ENCODE measurements at regions not wholly inside any gene's neighbourhood (a gene's known extent, or its start where the extent isn't known, plus 50 kb on each side); places are given as distances from the start of the nearest gene placed in this dataset.
"Not testable (repeated sequence)": the region's sequence is repeated elsewhere in the genome, so short reads cannot be mapped to it uniquely, and the experiment has no call there.

DNA sequence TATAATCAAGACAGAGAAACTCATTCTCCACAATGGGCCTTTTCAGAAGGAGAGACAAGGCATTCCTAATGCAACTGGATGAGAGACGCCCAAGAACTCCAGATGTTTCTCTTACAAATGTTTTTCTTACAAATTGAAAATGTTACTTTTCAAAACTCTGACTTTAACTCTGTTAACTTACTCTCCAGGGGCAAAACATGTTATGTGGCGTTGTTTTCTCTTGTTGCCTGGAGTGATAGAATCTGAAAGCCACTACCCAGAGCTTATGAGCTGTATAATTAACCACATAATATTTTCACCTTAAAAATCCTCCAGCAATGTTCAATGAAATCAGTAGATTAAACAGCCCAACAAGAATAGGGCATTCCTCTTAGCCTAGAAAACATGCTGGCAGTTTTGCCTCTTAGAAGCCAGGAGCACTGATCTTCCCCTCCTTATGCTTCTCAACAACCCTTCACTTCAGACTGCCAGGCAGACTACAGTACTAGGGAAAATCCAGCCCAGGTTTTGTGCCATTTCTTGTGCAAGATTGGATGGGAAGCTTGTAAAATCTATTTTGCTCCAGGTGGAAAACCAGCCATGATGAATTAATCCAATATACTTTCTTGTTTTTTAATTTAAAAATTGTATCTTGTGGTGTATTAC is 186.7 kb upstream of the GADL1 start:
- no peak for DNase-seq (ENCODE audit: low read depth, low spot score)
- H3K4me3 ChIP-seq (ENCODE audit: low read length), result no peak overlapping the region

DNA sequence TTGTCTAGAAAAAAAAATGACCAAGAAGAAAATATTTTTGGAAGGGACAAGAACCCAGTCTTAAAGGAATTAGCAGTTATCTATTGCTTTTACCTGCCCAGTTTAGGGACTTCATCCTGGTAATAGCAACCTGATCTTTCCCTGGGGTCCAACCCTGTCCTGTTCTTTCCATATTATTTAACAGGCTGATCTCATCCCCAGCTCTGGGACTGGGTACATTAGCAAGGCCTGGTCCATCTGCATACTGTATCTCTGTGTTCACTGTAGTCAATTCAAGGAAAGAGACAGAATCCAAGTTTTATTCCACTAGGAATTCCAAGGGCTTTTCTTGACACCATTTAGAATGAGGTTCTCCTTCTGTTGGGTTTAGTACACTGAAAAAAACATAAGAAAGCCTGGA is 191.7 kb upstream of the GADL1 start:
- no peak for DNase-seq (ENCODE audit: low read depth, low spot score)
- H3K4me3 ChIP-seq (ENCODE audit: low read length), result no peak overlapping the region

- H3K4me3 ChIP-seq (ENCODE audit: low read length), result no peak overlapping the region
- no peak for DNase-seq (ENCODE audit: low read depth, low spot score)
Observed at GRCh38 chr3:31086698-31087097, 192.2 kb upstream of the GADL1 start.

DNA sequence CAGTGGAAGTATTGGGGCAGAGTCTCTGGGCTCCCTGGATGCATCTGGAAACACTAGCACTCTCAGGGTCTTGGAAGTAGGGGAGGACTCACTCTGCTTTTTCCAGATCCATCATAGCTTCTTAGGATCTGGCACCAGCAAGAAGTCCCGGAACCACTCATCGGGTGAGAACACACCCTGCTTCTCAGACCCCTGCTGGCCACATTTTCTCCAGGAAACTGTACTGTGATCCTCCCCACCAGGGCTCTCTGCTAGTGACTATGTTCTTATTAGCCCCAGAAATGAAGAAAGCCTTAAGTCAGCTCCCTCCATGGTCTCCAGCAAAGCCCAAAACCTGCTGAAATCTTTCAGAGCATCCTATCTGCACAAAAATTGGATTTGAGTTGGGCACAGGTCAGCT is 197.3 kb upstream of the GADL1 start:
- no peak for DNase-seq (ENCODE audit: low read depth, low spot score)
- no peak overlapping the region for H3K4me3 ChIP-seq (ENCODE audit: low read length)

GRCh38 chr3:31092748-31093589 is 198.5 kb upstream of the GADL1 start:
- no peak for DNase-seq (ENCODE audit: low read depth, low spot score)
- H3K4me3 ChIP-seq (ENCODE audit: low read length), result no peak overlapping the region

DNA sequence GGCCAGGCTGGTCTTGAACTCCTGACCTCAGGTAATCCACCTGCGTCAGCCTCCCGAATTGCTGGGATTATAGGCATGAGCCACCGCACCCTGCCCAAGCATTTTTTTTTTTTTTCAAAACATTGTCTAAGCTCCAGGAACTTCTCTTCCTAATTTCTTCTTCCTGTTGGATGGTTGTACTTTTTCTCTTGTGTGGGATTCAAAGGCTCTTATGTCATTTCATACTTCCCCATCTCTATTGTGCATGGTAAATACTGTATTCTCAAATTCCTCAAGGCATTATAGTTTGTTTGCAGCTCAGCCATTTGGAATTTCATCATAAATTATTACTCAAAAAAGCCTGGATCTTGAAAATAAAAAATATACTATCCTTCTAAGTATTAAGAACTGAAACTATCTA is 199.1 kb upstream of the GADL1 start:
- DNase-seq (ENCODE audit: low read depth, low spot score), result no peak
- no peak overlapping the region for H3K4me3 ChIP-seq (ENCODE audit: low read length)

GRCh38 chr3:31094048-31094447 is 199.6 kb upstream of the GADL1 start:
- DNase-seq (ENCODE audit: low read depth, low spot score), result no peak
- H3K4me3 ChIP-seq (ENCODE audit: low read length), result no peak overlapping the region

GRCh38 chr3:31095255-31095654 is 200.8 kb upstream of the GADL1 start:
- DNase-seq (ENCODE audit: low read depth, low spot score), result no peak
- H3K4me3 ChIP-seq (ENCODE audit: low read length), result no peak overlapping the region

DNA sequence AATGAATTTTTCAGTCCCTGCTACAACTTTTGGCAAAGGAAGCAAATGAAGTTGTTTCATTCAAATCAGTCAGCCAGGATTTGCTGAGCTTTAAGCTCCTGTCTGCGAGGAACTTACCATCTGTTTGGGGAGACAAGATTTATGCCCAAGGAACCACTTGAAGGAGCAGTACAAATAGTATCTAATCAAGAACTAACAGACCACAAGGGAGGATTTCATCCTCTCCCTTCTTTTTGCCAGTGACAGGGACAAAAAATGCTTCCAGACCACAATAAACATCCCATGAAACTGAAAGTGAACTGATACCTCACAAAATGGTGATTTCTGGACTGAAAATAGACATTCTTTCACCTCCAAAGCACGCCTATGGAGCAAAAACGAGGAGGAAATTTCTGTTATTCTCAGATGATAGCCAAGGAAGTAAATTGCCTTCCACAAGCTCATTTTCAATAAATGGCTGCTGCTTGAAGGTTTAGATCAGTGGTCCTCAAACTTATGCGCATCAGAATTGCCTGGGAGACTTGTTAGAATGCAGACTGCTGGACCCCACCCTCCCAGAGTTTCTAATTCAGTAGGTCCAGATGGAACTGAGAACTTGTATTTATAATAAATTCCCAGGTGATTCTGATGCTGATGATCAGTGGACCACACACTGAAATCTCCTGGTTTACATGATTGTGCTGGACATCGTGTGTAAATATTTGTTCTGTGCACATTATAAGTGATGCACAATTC is 202.4 kb upstream of the GADL1 start:
- DNase-seq (ENCODE audit: low read depth, low spot score), result peak; percentile 31
- H3K4me3 ChIP-seq (ENCODE audit: low read length), result no peak overlapping the region

DNA sequence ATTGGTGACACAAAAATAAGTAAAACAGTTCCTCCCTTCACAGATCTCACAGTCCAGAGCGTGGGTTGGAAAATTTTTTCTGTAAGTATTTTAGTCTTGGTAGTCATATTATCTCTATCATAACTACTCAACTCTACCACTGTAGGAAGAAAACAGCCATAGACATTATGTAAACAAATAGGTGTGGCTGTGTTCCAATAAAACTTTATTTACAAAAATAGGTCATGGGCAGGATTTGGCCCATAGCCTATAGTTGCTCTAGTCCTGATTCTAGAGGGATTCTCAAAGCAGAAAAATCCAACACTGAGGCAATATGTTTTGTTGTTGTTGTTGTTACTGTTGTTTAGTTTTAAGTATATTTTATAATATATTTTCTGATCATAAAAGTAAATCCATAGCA is 206.1 kb upstream of the GADL1 start:
- H3K4me3 ChIP-seq (ENCODE audit: low read length), result no peak overlapping the region
- no peak for DNase-seq (ENCODE audit: low read depth, low spot score)

DNA sequence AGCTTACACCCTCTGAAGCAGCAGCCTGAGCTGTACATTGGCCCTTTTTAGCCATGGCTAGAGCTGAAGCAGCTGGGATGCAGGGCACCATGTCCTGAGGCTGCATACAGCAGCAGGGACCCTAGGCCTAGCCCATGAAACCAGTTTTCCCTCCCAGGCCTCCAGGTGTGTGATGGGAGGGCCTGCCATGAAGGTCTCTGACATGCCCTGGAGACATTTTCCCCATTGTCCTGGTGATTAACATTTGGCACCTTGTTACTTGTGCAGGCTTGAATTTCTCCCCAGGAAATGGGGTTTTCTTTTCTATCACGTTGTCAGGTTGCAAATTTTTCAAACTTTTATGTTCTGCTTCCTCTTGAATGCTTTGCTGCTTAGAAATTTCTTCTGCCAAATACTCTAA is 206.8 kb upstream of the GADL1 start:
- DNase-seq (ENCODE audit: low read depth, low spot score); H3K4me3 ChIP-seq (ENCODE audit: low read length): not testable (repeated sequence)

- no peak overlapping the region for H3K4me3 ChIP-seq (ENCODE audit: low read length)
- no peak for DNase-seq (ENCODE audit: low read depth, low spot score)
Observed at GRCh38 chr3:31102196-31102879, 207.9 kb upstream of the GADL1 start.

GRCh38 chr3:31103181-31103580 is 208.7 kb upstream of the GADL1 start:
- no peak for DNase-seq (ENCODE audit: low read depth, low spot score)
- no peak overlapping the region for H3K4me3 ChIP-seq (ENCODE audit: low read length)

GRCh38 chr3:31103623-31104180 is 209.2 kb upstream of the GADL1 start:
- H3K4me3 ChIP-seq (ENCODE audit: low read length), result no peak overlapping the region
- DNase-seq (ENCODE audit: low read depth, low spot score), result no peak

GRCh38 chr3:31105011-31105410 is 210.6 kb upstream of the GADL1 start:
- no peak for DNase-seq (ENCODE audit: low read depth, low spot score)
- H3K4me3 ChIP-seq (ENCODE audit: low read length), result no peak overlapping the region

- no peak overlapping the region for H3K4me3 ChIP-seq (ENCODE audit: low read length)
Observed at GRCh38 chr3:31105438-31106077, 211.1 kb upstream of the GADL1 start.

GRCh38 chr3:31106204-31106603 is 211.7 kb upstream of the GADL1 start:
- DNase-seq (ENCODE audit: low read depth, low spot score), result no peak

More at GRCh38 chr3:31105438-31106077, 211.1 kb upstream of the GADL1 start:
- no peak for DNase-seq (ENCODE audit: low read depth, low spot score)

GRCh38 chr3:31106912-31107311 is 212.5 kb upstream of the GADL1 start:
- no peak for DNase-seq (ENCODE audit: low read depth, low spot score)
- no peak overlapping the region for H3K4me3 ChIP-seq (ENCODE audit: low read length)

More at GRCh38 chr3:31106204-31106603, 211.7 kb upstream of the GADL1 start:
- H3K4me3 ChIP-seq (ENCODE audit: low read length), result no peak overlapping the region

GRCh38 chr3:31114929-31115283 is 220.4 kb upstream of the GADL1 start:
- no peak overlapping the region for H3K4me3 ChIP-seq (ENCODE audit: low read length)
- no peak for DNase-seq (ENCODE audit: low read depth, low spot score)
